DND-41 (cell line): ENCODE measurements at regions not wholly inside any gene's neighbourhood (a gene's known extent, or its start where the extent isn't known, plus 50 kb on each side); places are given as distances from the start of the nearest gene placed in this dataset.

Source experiments
- ATAC-seq: fragments of 200-7000 bp; cut with Tn5 transposase; 3 replicates; pipeline ENCODE4 v1.9.1; 2021; ENCODE audit warnings: low read depth; ENCODE audit not compliant: insufficient read depth
- DNase-seq: peaks from one replicate; pipeline ENCODE4 v3.0.0-alpha.2; 2020
- H2AFZ ChIP-seq: 2 replicates; pipeline ENCODE4 v1.6.0; 2012; ENCODE audit warnings: low read depth, low read length
- H3K27ac ChIP-seq: 2 replicates; pipeline ENCODE4 v1.5.1; 2012; ENCODE audit warnings: low read length, inconsistent platforms
- H3K27me3 ChIP-seq: fragments of 200-600 bp; sonication (generic); 2 replicates; pipeline ENCODE4 v1.6.0; 2012; ENCODE audit warnings: low read length, mild to moderate bottlenecking, inconsistent platforms; ENCODE audit not compliant: insufficient read depth, poor library complexity
- H3K36me3 ChIP-seq: 2 replicates; pipeline ENCODE4 v1.5.1; 2012; ENCODE audit warnings: low read length, inconsistent platforms; ENCODE audit not compliant: insufficient read depth
- H3K4me1 ChIP-seq: 2 replicates; pipeline ENCODE4 v1.5.1; 2012; ENCODE audit warnings: mild to moderate bottlenecking, low read length; ENCODE audit not compliant: insufficient read depth
- H3K4me2 ChIP-seq: 2 replicates; pipeline ENCODE4 v1.6.0; 2012; ENCODE audit warnings: mild to moderate bottlenecking, moderate library complexity, low read length, inconsistent platforms; ENCODE audit not compliant: insufficient read depth
- H3K4me3 ChIP-seq, 2 experiments: fragments of 200-600 bp in 1 of 2; shearing (Covaris generic) in 1 of 2; 2 replicates each; pipeline ENCODE4 v1.5.1; 2012 to 2016; ENCODE audit warnings: inconsistent platforms in 2 of 2, low read length in 2 of 2, mild to moderate bottlenecking in 2 of 2, low read depth in 1 of 2, moderate library complexity in 1 of 2
- H3K79me2 ChIP-seq: 2 replicates; pipeline ENCODE4 v1.6.0; 2012; ENCODE audit warnings: low read length, inconsistent platforms; ENCODE audit not compliant: insufficient read depth
- H3K9ac ChIP-seq: 2 replicates; pipeline ENCODE4 v1.6.0; 2012; ENCODE audit warnings: low read depth, mild to moderate bottlenecking, inconsistent platforms, low read length, moderate library complexity
- H3K9me3 ChIP-seq: 2 replicates; pipeline ENCODE4 v1.5.1; 2012; ENCODE audit warnings: low read length, moderate library complexity, mild to moderate bottlenecking, inconsistent platforms; ENCODE audit not compliant: insufficient read depth, severe bottlenecking
- H4K20me1 ChIP-seq: 2 replicates; pipeline ENCODE4 v1.6.0; 2012; ENCODE audit warnings: low read length; ENCODE audit not compliant: insufficient read depth
- EZH2 ChIP-seq: IDR thresholded peaks from 3 replicates; pipeline ENCODE4 v1.6.1; 2012; ENCODE audit warnings: borderline replicate concordance, low read depth, mild to moderate bottlenecking, moderate library complexity, low read length, inconsistent platforms; ENCODE audit not compliant: severe bottlenecking
- TF ChIP-seq, protein P1 (sequence below): IDR thresholded peaks from 2 replicates; pipeline ENCODE4 v1.5.1; 2012; ENCODE audit warnings: borderline replicate concordance, low read length, moderate library complexity, mild to moderate bottlenecking; ENCODE audit not compliant: poor library complexity, severe bottlenecking; ENCODE audit errors: extremely low read depth

DNA sequence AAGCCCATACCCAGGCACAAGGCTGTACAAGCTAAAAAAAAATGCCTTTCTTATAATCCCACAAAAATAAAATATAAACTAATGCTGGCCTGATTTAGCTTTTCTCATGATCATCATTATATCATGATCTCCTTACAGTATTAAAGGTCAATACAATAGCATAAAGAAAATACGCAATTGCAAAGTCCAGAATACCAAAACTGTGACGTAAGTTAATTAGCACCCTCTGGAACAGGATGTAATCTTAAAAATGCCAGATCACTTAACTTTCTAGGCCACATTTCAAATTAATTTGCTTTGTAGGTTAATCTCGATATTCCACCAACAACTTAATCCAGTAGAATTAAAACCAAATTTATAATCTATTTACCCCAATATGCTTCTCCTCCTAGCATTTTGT lies 444.2 kb upstream of the CYLC2 start:
- no peak for DNase-seq

DNA sequence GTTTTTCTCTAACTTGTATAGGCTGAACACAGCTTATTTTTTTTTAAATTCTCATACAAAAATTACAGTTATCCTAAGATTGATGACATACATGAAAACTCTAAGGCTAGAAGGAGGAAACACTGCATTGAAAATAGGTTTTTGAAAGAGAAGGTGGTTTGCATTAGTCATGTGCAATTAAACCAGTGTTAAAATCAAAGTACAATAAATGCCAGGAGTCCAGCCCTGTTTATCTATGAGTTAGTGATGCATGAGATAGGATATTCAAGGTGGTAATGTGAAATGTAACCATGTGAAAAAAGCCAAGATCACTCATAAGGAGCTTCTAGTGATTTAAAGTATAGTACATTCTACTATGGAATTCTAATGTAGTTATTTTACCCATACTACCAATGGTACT lies 444.9 kb upstream of the CYLC2 start:
- DNase-seq (no peak), ATAC-seq (no peak)
- Histone ChIP-seq H2AFZ (no peak overlapping the region), H3K79me2 (no peaks in the 10 kb centered on the region), H3K36me3 (no peaks in the 10 kb centered on the region), H3K9me3 (peaks cover 7% of the 10 kb centered on the region), H3K9ac (no peak overlapping the region), H4K20me1 (no peaks in the 10 kb centered on the region), H3K27me3 (no peaks in the 10 kb centered on the region), H3K4me2 (no peak overlapping the region), H3K27ac (no peak overlapping the region), H3K4me1 (no peaks in the 10 kb centered on the region), H3K4me3 (no peak overlapping the region)
- no peak for TF ChIP-seq EZH2
- TF ChIP-seq, protein P1, sequence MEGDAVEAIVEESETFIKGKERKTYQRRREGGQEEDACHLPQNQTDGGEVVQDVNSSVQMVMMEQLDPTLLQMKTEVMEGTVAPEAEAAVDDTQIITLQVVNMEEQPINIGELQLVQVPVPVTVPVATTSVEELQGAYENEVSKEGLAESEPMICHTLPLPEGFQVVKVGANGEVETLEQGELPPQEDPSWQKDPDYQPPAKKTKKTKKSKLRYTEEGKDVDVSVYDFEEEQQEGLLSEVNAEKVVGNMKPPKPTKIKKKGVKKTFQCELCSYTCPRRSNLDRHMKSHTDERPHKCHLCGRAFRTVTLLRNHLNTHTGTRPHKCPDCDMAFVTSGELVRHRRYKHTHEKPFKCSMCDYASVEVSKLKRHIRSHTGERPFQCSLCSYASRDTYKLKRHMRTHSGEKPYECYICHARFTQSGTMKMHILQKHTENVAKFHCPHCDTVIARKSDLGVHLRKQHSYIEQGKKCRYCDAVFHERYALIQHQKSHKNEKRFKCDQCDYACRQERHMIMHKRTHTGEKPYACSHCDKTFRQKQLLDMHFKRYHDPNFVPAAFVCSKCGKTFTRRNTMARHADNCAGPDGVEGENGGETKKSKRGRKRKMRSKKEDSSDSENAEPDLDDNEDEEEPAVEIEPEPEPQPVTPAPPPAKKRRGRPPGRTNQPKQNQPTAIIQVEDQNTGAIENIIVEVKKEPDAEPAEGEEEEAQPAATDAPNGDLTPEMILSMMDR = no peak

More for the DNA sequence above, 444.2 kb upstream of the CYLC2 start:
- no peak overlapping the region for H3K4me3 ChIP-seq
- peaks cover 7% of the 10 kb centered on the region for H3K9me3 ChIP-seq
- H3K4me1 ChIP-seq = no peaks in the 10 kb centered on the region
- no peaks in the 10 kb centered on the region for H4K20me1 ChIP-seq
- no peaks in the 10 kb centered on the region for H3K79me2 ChIP-seq
- H3K9ac ChIP-seq = no peak overlapping the region
- H3K4me2 ChIP-seq = no peak overlapping the region
- H3K27ac ChIP-seq = no peak overlapping the region
- no peak overlapping the region for H2AFZ ChIP-seq
- no peaks in the 10 kb centered on the region for H3K27me3 ChIP-seq
- no peaks in the 10 kb centered on the region for H3K36me3 ChIP-seq
- ATAC-seq = no peak
- TF ChIP-seq, protein P1 = no peak
- TF ChIP-seq EZH2 = no peak

DNA sequence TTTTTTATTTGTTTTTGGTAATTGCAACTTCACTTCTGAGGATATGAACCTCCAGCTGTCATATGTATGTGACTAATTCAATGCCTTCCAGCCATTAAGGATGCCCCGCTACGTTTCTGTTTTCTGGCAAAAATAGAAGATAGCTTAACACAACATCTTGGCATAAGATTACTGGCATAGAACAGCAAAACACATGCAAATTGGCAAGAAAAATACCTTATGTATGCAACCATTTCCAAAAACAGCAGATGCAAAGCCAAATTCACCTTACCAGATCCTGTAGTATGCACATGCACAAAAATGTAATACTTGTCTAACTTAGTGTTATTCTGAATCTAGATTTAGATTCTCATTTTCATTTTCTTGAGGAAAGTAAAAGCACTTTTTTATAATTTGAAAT lies 461.1 kb upstream of the CYLC2 start:
- H3K4me2 ChIP-seq = no peak overlapping the region
- DNase-seq (no peak), ATAC-seq (no peak)
- no peaks in the 10 kb centered on the region for H3K27me3 ChIP-seq
- no peak overlapping the region for H3K27ac ChIP-seq
- TF ChIP-seq EZH2 = no peak
- TF ChIP-seq, protein P1 = no peak
- no peaks in the 10 kb centered on the region for H3K79me2 ChIP-seq
- no peaks in the 10 kb centered on the region for H3K4me1 ChIP-seq
- H3K9me3 ChIP-seq = no peaks in the 10 kb centered on the region
- H3K36me3 ChIP-seq = no peaks in the 10 kb centered on the region
- H2AFZ ChIP-seq = no peak overlapping the region
- H4K20me1 ChIP-seq = no peaks in the 10 kb centered on the region
- H3K9ac ChIP-seq = no peak overlapping the region
- no peak overlapping the region for H3K4me3 ChIP-seq

DNA sequence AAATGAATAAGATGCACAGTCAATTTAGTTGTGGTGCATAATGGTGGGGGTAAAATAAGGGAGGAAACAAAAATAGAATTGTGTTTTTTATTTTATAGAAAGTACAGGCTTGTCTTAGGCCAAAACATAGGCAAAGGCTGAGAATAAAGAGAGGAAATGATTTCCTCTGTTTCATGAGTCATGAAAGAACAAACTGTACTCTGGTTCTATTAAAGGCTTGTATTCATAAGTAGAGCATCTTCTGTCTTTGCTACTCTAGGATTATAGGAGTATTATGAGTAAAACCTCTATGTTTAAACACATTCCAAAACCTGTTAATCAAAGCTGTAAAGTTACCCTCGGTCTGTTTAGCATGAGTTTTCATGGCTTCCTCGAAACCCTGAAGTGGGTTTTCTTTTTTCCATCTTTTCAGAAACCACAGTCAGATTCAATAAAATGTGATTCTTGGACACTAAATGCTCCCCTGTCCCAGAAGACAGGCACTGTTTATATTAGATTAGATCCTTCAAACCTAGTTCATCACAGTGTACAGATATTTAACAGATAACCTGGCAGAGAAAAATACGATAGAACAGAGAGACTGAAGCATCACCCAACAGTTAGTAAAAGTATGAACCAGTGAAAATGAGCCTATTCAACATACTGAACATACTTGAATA lies 473.9 kb upstream of the CYLC2 start:
- DNase-seq = no peak
- no peak overlapping the region for H3K4me3 ChIP-seq
- H3K27ac ChIP-seq = no peak overlapping the region
- no peaks in the 10 kb centered on the region for H3K36me3 ChIP-seq
- no peaks in the 10 kb centered on the region for H3K4me1 ChIP-seq
- no peaks in the 10 kb centered on the region for H3K79me2 ChIP-seq
- no peaks in the 10 kb centered on the region for H3K27me3 ChIP-seq
- no peaks in the 10 kb centered on the region for H3K9me3 ChIP-seq
- no peak for ATAC-seq
- no peak overlapping the region for H3K9ac ChIP-seq
- no peak overlapping the region for H3K4me2 ChIP-seq
- H4K20me1 ChIP-seq = no peaks in the 10 kb centered on the region
- no peak overlapping the region for H2AFZ ChIP-seq
- TF ChIP-seq, protein P1 = no peak
- no peak for TF ChIP-seq EZH2
